HepG2 (cell line): ENCODE measurements at regions not wholly inside any gene's neighbourhood (a gene's known extent, or its start where the extent isn't known, plus 50 kb on each side); places are given as distances from the start of the nearest gene placed in this dataset.

Experiments
- ATAC-seq: fragments of 200-7000 bp; cut with Tn5 transposase; 3 replicates; pipeline ENCODE4 v1.9.1; 2020; ENCODE audit warnings: mild to moderate bottlenecking, moderate library complexity
- BruUV-seq: library from RNA; stranded (reverse); fragments of 400-500 nt; replicated peaks from 2 replicates; lab custom pipeline; 2021; lab: Mats Ljungman, UMichigan
- CTCF ChIA-PET: fragments of 300-600 bp; formaldehyde crosslinking; extraction: SDS; loops from one replicate; lab custom pipeline; 2021; ENCODE audit warnings: low total read pairs, inconsistent platforms, low intra/inter-chr PET ratio; lab: Yijun Ruan, JAX
- POLR2A ChIA-PET: fragments of 350-600 bp; sonication (Branson Sonifier 250); formaldehyde crosslinking; loops from one replicate; lab custom pipeline; 2020; ENCODE audit warnings: antibody characterized with exemption, inconsistent platforms; lab: Yijun Ruan, JAX
- DNase-seq: peaks from one replicate; pipeline ENCODE4 v3.0.0-alpha.2; 2015; ENCODE audit warnings: low spot score
- FAIRE-seq: peaks from 3 replicates; lab custom pipeline; 2011; peaks lifted over from hg19 to GRCh38; lab: Jason Lieb, UNC
- H2AFZ ChIP-seq: one replicate; pipeline ENCODE4 v1.6.1; 2011; ENCODE audit warnings: low read length, inconsistent platforms
- H3K27ac ChIP-seq: fragments of 300-600 bp; 3 replicates; pipeline ENCODE4 v1.8.0; 2011; ENCODE audit warnings: mixed run types, mild to moderate bottlenecking, mixed read lengths, low read length, inconsistent platforms; ENCODE audit not compliant: insufficient read depth; ENCODE audit errors: extremely low read length
- H3K27me3 ChIP-seq, 2 experiments: fragments of 200-600 bp in 1 of 2; 2 replicates in 1 of 2; 3 replicates in 1 of 2; pipeline versions ENCODE4 v1.6.0 to v1.8.0; 2011; ENCODE audit warnings: low read length in 2 of 2, mild to moderate bottlenecking in 2 of 2, moderate library complexity in 2 of 2, inconsistent platforms in 1 of 2; ENCODE audit not compliant: insufficient read depth in 2 of 2, control insufficient read depth in 1 of 2
- H3K36me3 ChIP-seq, 2 experiments: fragments of 200-600 bp in 1 of 2; replicated peaks in 1 of 2; 2 replicates in 1 of 2; 3 replicates in 1 of 2; pipeline versions ENCODE4 v1.5.1 to v1.8.0; 2011; ENCODE audit warnings: low read length in 2 of 2, inconsistent platforms in 1 of 2; ENCODE audit not compliant: insufficient read depth in 2 of 2, control insufficient read depth in 1 of 2
- H3K4me1 ChIP-seq: 2 replicates; pipeline ENCODE4 v1.5.1; 2012; ENCODE audit warnings: low read length, inconsistent platforms; ENCODE audit not compliant: insufficient read depth
- H3K4me2 ChIP-seq: 2 replicates; pipeline ENCODE4 v1.6.0; 2011; ENCODE audit warnings: low read depth, low read length, inconsistent platforms
- H3K4me3 ChIP-seq, 3 experiments: fragments of 200-600 bp in 1 of 3; sonication (generic), shearing (Covaris generic) in 1 of 3; replicated peaks in 1 of 3; 2 replicates each; pipeline ENCODE4 v1.5.1; 2011 to 2016; ENCODE audit warnings: low read length in 3 of 3, inconsistent platforms in 2 of 3, low read depth in 2 of 3, mild to moderate bottlenecking in 2 of 3, control low read depth in 1 of 3, mixed read lengths in 1 of 3; ENCODE audit not compliant: insufficient read depth in 1 of 3
- H3K79me2 ChIP-seq: one replicate; pipeline ENCODE4 v1.6.1; 2011; ENCODE audit warnings: low read length, inconsistent platforms; ENCODE audit not compliant: insufficient read depth
- H3K9ac ChIP-seq: 2 replicates; pipeline ENCODE4 v1.6.0; 2011; ENCODE audit warnings: mild to moderate bottlenecking, low read depth, low read length, inconsistent platforms; ENCODE audit not compliant: insufficient read depth
- H3K9me3 ChIP-seq: 2 replicates; pipeline ENCODE4 v1.5.1; 2012; ENCODE audit warnings: mild to moderate bottlenecking, low read length
- H4K20me1 ChIP-seq: 2 replicates; pipeline ENCODE4 v1.6.0; 2011; ENCODE audit warnings: inconsistent platforms, mild to moderate bottlenecking, low read length, moderate library complexity; ENCODE audit not compliant: insufficient read depth
- FOXK1 ChIP-seq: sonication (generic); formaldehyde crosslinking; IDR thresholded peaks from 2 replicates; pipeline ENCODE4 v1.4.0; 2020; ENCODE audit warnings: low read depth, missing genetic modification reagents, borderline replicate concordance
- MAFF ChIP-seq: IDR thresholded peaks from 2 replicates; pipeline ENCODE4 v1.6.1; 2011; ENCODE audit warnings: low read depth, low read length, improper control_type of control experiment
- MAFK ChIP-seq, 2 experiments: IDR thresholded peaks in 1 of 2; conservative IDR thresholded peaks in 1 of 2; 2 replicates each; pipeline ENCODE4 v1.6.1; 2011; ENCODE audit warnings: improper control_type of control experiment in 2 of 2, low read length in 2 of 2
- PCBP1 ChIP-seq: fragments of 200-400 bp; formaldehyde crosslinking; IDR thresholded peaks from 2 replicates; pipeline ENCODE4 v1.6.1; 2017; ENCODE audit warnings: mild to moderate bottlenecking, low read depth, low read length, borderline replicate concordance
- RFXANK ChIP-seq: IDR thresholded peaks from 2 replicates; pipeline ENCODE4 v1.6.1; 2016
- SOX5 ChIP-seq: IDR thresholded peaks from 2 replicates; pipeline ENCODE4 v1.6.1; 2016; ENCODE audit warnings: borderline replicate concordance
- ZBTB21 ChIP-seq: sonication (generic); formaldehyde crosslinking; IDR thresholded peaks from 2 replicates; pipeline ENCODE4 v1.4.0; 2020; ENCODE audit warnings: missing genetic modification reagents
- ZIK1 ChIP-seq: sonication (generic); formaldehyde crosslinking; IDR thresholded peaks from 2 replicates; pipeline ENCODE4 v1.5.0; 2020; ENCODE audit warnings: mild to moderate bottlenecking, low read depth, missing genetic modification reagents, borderline replicate concordance
- ZNF235 ChIP-seq: sonication (generic); formaldehyde crosslinking; IDR thresholded peaks from 2 replicates; pipeline ENCODE4 v1.8.1; 2023; ENCODE audit warnings: mild to moderate bottlenecking, missing genetic modification reagents, borderline replicate concordance
- ZNF768 ChIP-seq: sonication (generic); formaldehyde crosslinking; IDR thresholded peaks from 2 replicates; pipeline ENCODE4 v1.4.0; 2020; ENCODE audit warnings: missing genetic modification reagents
- WGBS: methylation state at CpG from one replicate; pipeline ENCODE4 v1.1.6; 2017; ENCODE audit warnings: low lambda C conversion rate; 5-methylcytosine and 5-hydroxymethylcytosine counted together
- in situ Hi-C: cut with HindIII; loops from 2 replicates; pipeline ENCODE4 v1.10.0; 2017; ENCODE audit warnings: low pct_unique_long_range_greater_than_20kb; ENCODE audit not compliant: extremely low pct_ligation_motif_present
- intact Hi-C: fragments of 100-400 bp; cut with micrococcal nuclease; formaldehyde crosslinking; loops from one replicate; pipeline ENCODE4 v1.10.0; 2022; ENCODE audit not compliant: unreplicated experiment
- TF ChIP-seq, protein P1 (sequence below): sonication (generic); formaldehyde crosslinking; IDR thresholded peaks from 2 replicates; pipeline ENCODE4 v1.4.0; 2020; ENCODE audit warnings: mild to moderate bottlenecking, missing genetic modification reagents
- TF ChIP-seq, protein P2 (sequence below): IDR thresholded peaks from 2 replicates; pipeline ENCODE4 v1.6.1; 2018; ENCODE audit warnings: missing genetic modification reagents
- TF ChIP-seq, protein P3 (sequence below): sonication (generic); formaldehyde crosslinking; IDR thresholded peaks from 2 replicates; pipeline ENCODE4 v1.8.1; 2023; ENCODE audit warnings: mild to moderate bottlenecking, moderate library complexity, missing genetic modification reagents
- TF ChIP-seq, protein P4 (sequence below): sonication (generic); formaldehyde crosslinking; IDR thresholded peaks from 2 replicates; pipeline ENCODE4 v1.5.0; 2020; ENCODE audit warnings: missing genetic modification reagents

DNA sequence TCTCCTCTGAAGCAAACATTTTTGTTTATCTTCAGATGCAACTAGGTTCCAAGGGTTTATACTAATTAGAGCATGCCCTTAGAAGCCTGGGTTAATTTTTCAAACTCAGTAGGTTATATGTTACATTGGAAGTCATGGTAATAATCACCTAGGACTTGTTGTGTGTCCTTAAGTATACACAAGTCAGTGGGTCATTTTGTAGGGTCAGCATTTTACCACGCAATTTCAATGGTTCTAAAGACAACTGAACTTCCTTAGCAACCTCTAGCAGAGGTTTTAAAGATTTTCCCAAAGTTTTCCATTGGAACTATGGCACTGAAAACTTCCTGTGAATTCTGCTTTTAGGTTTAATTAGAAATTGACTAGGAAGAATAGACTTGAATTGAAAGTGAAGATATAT is 99.6 kb upstream of the NANOGP8 start:
- ChIA-PET POLR2A (no interaction called here), CTCF (no interaction called here)
- in situ Hi-C loops, result no loop called here
- BruUV-seq, result no TSS peak
- H3K79me2 ChIP-seq, result no peaks in the 10 kb centered on the region
- no peak for ATAC-seq
- no peak overlapping the region for H3K4me2 ChIP-seq
- no peak for FAIRE-seq
- DNase-seq, result no peak
- no peak overlapping the region for H2AFZ ChIP-seq
- TF ChIP-seq ZNF768 (CRISPR knock-in tag), result no peak
- no peak for TF ChIP-seq FOXK1 (CRISPR knock-in tag)
- TF ChIP-seq, protein P1, sequence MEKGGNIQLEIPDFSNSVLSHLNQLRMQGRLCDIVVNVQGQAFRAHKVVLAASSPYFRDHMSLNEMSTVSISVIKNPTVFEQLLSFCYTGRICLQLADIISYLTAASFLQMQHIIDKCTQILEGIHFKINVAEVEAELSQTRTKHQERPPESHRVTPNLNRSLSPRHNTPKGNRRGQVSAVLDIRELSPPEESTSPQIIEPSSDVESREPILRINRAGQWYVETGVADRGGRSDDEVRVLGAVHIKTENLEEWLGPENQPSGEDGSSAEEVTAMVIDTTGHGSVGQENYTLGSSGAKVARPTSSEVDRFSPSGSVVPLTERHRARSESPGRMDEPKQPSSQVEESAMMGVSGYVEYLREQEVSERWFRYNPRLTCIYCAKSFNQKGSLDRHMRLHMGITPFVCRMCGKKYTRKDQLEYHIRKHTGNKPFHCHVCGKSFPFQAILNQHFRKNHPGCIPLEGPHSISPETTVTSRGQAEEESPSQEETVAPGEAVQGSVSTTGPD (CRISPR knock-in tag), result no peak
- TF ChIP-seq MAFF, result peak; percentile 82
- TF ChIP-seq MAFK (conservative IDR thresholded peaks at IDR 0.05 in 1 of 2, IDR thresholded peaks at IDR 0.05 in 1 of 2; ENCODE audit: low read length in 2 of 2), result peak; percentile 82 to 86
- WGBS, result 36% methylated on average over 1 of the region's 1 CpG
- H4K20me1 ChIP-seq, result no peaks in the 10 kb centered on the region
- no peak overlapping the region for H3K9ac ChIP-seq
- no peaks in the 10 kb centered on the region for H3K4me1 ChIP-seq
- intact Hi-C loops, result no loop called here
- H3K36me3 ChIP-seq, result no peaks in the 10 kb centered on the region
- H3K4me3 ChIP-seq, result no peak overlapping the region
- H3K9me3 ChIP-seq, result no peaks in the 10 kb centered on the region
- H3K27me3 ChIP-seq, result no peaks in the 10 kb centered on the region
- no peak overlapping the region for H3K27ac ChIP-seq

DNA sequence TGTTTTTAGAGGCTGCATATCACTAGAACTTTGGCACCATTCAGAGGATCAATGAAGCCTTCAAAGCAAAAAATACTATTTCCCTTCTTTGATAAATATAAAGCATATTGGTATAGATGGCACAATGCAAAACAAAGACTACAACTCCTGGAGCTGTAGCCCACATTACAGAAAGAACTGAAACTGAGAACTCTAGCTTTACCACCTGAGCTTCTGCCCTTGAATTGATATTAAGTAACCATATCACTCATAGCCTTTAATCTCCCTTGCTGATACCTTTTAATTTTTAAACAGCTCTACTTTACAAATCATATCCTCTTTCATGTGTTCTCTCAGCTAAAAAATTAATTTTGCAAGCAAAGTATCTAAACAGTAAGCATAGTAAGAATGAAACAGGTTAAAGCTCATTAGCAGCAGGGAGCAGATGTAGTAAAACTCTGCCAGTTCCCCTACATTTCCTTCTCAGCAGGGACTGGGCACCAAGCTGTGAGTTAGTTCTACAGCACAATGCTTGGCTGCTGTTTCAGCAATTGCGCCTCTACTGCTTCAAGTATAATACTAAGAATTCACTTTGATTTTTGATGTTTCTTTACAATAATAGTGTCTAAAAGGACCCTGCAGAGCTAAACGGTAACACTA is 97.9 kb upstream of the NANOGP8 start:
- CTCF ChIA-PET, result no interaction called here
- Histone ChIP-seq H3K27me3 (no peaks in the 10 kb centered on the region), H3K9me3 (no peaks in the 10 kb centered on the region), H3K4me1 (no peaks in the 10 kb centered on the region), H3K79me2 (no peaks in the 10 kb centered on the region), H3K27ac (no peak overlapping the region), H4K20me1 (no peaks in the 10 kb centered on the region), H3K4me2 (no peak overlapping the region), H2AFZ (no peak overlapping the region), H3K4me3 (no peak overlapping the region), H3K9ac (no peak overlapping the region), H3K36me3 (no peaks in the 10 kb centered on the region)
- in situ Hi-C loops, result no loop called here
- POLR2A ChIA-PET, result no interaction called here
- FAIRE-seq, result no peak
- WGBS, result 72% methylated on average over 2 of the region's 2 CpGs
- TF ChIP-seq, protein P2, sequence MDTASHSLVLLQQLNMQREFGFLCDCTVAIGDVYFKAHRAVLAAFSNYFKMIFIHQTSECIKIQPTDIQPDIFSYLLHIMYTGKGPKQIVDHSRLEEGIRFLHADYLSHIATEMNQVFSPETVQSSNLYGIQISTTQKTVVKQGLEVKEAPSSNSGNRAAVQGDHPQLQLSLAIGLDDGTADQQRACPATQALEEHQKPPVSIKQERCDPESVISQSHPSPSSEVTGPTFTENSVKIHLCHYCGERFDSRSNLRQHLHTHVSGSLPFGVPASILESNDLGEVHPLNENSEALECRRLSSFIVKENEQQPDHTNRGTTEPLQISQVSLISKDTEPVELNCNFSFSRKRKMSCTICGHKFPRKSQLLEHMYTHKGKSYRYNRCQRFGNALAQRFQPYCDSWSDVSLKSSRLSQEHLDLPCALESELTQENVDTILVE (CRISPR knock-in tag), result no peak
- TF ChIP-seq RFXANK (no peak), ZBTB21 (CRISPR knock-in tag) (no peak), PCBP1 (no peak), ZIK1 (CRISPR knock-in tag) (no peak), ZNF235 (no peak), SOX5 (CRISPR knock-in tag) (no peak)
- TF ChIP-seq, protein P3, sequence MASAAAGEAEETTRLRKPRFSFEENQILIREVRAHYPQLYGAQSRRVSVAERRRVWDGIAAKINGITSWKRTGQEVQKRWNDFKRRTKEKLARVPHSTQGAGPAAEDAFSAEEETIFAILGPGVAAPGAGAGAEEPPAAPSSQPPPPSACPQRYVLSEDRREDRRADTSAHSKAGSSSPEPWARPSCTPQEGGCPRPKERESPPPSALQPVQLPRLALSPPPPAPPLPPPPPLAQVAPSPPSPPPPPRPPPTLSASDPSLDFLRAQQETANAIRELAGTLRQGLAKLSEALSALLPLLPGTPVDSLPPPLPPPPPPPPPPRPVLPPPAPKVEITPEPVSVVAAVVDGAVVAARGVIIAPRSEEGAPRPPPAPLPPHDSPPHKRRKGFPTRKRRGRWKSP, result no peak
- TF ChIP-seq, protein P4, sequence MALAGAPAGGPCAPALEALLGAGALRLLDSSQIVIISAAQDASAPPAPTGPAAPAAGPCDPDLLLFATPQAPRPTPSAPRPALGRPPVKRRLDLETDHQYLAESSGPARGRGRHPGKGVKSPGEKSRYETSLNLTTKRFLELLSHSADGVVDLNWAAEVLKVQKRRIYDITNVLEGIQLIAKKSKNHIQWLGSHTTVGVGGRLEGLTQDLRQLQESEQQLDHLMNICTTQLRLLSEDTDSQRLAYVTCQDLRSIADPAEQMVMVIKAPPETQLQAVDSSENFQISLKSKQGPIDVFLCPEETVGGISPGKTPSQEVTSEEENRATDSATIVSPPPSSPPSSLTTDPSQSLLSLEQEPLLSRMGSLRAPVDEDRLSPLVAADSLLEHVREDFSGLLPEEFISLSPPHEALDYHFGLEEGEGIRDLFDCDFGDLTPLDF (CRISPR knock-in tag), result no peak
- BruUV-seq, result no TSS peak
- DNase-seq, result no peak
- intact Hi-C loops, result no loop called here
- no peak for ATAC-seq
